Inflammatory macrophage treated with lipopolysaccharide for 1 hour (primary cell): ENCODE measurements at regions not wholly inside any gene's neighbourhood (a gene's known extent, or its start where the extent isn't known, plus 50 kb on each side); places are given as distances from the start of the nearest gene placed in this dataset.

Source experiments
- DNase-seq, 2 donors: peaks; one replicate each; pipeline ENCODE4 v3.0.0-alpha.2; 2020 to 2022

DNA sequence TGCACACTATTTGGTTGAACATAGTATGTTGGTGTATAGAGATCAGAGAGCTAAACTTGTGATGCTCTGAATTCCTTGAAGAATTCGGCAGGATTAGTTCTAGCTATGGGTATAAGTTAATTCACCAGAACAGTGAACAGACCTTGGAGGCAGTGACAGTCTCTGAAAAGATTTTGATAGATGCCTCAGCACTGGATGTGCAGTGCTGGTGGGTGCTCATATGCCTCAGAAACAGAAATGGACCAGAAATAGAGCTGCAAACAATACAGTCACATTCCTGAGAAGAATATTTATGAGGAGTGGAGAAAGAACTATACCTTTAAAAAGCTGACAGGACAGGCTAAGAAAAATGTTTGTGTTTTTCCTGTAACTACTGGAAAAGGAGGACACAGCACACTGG lies 747.7 kb downstream of the KCTD16 start:
- no peak for DNase-seq

DNA sequence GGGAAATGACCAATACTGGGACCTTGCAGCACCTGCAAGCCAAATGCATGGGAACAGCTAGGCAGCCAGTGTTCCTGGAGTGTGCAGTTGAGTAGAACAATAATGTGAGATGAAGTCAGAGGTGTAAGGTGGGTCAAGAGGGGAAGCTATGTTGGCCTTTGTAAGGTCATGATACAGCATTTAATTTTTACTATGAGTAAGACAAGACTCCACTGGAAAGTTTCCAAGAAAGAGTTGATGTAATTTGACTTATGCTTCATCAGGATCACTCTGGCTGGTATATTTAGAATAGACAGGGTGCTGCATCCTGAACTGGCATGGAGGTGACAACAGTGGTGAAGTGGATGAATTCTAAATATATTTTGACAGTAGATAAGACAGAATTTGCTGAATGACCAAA lies 744.8 kb downstream of the KCTD16 start:
- no peak for DNase-seq

DNA sequence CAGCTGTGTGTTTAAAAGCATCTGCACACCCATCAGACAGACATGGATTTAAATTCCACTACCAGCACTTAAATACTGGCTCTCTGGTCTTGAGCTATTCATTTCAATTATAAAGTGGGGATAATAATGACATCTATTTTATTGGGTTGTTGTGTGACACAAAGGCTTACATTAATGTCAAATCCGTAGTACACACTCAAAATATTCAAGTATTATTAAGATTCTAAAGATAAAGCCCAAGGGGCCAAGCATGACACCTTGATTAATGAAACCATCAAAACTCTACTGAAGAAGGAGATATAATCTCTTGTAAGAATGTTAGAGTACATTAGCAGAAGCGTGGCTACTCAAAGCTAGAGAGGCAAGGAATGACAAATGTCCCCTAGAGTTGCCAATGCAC lies 743.0 kb downstream of the KCTD16 start:
- DNase-seq, result no peak

DNA sequence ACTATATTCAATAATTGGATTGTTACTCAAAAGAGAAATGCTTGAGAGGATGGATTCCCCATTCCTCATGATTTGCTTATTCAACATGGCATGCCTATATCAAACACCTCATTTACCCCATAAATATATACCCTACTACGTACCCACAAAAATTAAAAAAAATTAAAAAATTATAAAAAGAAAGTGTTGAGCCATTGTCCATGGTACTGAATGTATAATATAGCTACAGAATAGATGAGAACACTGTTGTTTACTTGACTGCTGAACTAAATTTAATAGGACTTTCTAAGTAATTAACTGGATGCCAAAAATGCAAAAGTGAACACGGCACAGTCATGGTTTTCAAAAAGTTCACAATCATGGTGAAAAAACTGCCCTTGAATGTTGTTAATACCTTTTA lies 725.8 kb downstream of the KCTD16 start:
- DNase-seq, result no peak

DNA sequence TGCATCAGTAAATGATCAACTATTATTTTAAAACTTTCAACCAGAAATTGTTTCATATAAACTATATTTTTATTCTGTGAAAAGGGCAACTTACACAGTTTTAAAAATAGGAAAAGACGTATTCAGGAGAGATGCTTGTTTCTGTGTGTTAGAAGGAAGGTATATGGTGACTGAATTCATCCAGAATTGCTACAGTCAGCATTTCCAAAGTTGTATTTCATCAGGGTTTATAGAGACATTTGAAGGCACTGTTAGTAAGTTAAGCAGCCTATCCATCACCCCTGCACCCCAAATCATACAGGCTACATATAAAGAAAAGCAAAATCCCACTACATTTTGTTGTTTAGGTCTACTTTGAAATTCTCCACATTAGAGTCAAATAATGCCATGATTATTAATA lies 716.0 kb downstream of the KCTD16 start:
- DNase-seq, result no peak

DNA sequence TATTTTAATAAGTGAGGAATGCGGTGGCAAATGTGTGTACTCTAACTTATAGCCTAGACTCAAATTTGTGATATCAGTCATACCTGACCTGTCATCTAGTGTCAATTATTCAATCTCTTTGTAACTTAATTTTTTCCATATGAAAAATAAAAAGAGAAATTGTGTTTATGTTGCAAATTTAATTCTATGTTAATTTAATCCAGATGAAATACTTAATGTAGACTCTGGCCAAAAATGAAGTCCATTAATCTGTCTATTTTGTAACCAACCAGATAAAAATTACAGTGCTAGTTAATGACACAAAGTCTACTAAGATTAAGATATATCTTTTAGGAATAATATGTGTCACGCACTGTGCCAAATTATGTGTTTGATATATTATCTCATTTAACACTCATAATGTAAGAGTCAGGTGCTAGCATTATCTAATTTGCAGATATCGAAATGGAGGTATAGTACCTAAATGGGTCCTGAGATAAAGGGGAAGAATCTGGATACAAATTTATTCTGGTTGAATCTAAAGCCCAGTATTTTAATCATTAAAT lies 712.1 kb downstream of the KCTD16 start:
- no peak for DNase-seq

DNA sequence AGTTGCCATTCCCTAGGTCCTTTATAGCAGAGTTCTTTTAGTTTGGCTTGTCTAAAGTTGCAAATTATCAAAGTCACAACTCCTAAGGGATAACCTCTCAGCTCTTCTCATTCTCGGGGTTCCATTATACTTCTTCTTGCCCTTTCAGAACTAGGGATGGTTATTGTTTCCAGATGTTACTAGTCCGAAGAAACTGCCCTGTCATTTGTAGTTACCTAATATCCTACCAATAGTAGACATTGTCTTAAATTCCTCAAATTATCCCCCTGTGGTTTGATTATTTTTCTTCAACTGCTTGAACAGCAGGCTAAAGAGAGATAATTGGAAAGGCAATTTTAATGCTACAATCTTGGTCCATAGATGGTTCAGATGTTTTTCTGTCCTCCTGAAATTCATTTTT lies 709.8 kb downstream of the KCTD16 start:
- no peak for DNase-seq

DNA sequence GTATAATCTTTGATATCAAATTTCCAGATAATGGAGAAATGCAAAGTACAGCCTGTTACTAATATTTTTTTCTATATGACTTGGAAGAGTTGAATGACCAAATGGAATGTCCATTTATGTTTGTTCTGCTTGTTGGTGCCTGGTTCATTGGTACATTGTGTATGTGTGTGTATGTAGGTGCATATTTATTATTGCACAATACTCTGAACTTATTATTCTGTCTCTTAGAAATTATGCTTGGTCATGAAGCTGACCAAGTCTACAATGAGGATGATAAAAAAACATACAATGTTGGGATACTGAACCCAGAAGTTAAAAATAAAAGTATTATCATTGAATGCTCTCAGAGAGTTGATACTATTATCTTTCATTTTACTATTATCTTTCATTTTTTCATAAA lies 706.3 kb downstream of the KCTD16 start:
- DNase-seq, result no peak

DNA sequence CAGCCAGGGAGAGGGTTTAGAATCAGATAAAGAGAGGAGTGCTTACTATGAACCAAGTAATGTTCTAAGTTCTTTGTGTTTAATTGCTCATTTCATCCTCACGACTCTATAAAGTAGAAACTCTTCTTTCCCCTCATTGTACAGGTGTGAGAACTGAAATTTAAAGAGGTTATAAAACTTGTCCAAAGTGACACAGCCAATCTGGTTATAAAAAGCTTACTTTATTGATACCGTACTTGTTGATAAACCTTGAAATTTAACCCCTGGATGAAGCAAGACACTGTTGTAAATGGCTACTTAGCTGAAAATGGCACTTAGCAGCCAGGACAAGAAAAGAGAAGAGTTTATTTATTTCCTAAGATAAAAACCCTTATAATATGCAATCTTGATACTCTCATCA lies 702.4 kb downstream of the KCTD16 start:
- DNase-seq, result no peak

DNA sequence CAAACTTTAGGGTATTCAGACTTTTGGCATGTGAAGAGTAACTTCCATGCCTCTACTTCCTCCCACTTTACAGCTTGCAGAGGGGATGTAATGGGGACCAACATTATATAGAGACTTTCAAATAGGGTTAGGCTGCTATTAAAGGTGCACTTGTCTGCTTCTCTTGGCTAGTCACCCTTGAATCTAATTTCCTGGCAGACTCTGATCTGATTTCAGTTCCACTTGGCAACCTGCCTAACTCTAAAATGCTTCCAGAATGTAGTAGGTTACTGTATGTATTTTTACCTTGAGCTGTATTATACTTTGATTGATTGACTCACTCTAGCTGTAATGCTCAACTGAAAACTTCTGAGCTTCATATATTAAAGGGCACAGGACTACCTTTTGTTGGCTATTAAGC lies 693.4 kb downstream of the KCTD16 start:
- DNase-seq, result no peak

DNA sequence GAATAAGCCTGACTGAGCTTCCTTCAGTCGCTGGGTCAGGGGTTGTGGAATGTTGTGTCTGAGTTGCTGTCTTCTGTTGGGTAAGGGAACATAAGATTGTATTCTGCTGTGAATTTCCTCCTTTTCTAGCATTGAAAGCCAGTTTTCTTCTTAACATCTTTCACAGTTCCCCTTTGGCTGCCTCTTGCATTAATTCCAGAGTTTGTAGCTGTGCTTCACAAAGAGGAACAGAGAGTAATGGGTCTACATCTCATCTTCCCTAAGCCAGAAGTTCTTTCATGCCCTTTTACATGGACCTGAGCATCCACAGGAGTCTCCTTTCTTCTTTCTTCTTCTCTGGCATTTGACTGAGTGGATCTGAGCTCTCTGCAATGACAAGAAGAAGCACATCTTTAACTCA lies 686.8 kb downstream of the KCTD16 start:
- no peak for DNase-seq

DNA sequence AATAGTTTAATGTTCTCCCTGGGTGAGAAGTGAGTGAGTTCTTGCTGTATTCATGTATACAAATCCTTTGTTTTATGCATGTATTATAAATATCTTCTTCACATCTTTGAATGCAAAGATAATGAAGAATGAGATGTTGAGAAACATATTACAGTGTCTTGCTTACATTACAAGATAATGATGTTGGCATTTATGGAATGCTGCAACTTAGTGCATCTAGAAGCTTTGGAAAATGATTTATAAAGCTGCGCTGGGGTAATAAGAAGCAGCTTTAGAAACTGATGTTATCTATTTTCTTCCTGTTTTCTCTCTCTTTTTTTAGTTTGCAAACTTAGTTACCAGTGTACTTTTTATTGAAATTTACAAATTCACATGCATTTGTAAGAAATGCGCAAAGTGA lies 673.4 kb downstream of the KCTD16 start:
- DNase-seq, result no peak

DNA sequence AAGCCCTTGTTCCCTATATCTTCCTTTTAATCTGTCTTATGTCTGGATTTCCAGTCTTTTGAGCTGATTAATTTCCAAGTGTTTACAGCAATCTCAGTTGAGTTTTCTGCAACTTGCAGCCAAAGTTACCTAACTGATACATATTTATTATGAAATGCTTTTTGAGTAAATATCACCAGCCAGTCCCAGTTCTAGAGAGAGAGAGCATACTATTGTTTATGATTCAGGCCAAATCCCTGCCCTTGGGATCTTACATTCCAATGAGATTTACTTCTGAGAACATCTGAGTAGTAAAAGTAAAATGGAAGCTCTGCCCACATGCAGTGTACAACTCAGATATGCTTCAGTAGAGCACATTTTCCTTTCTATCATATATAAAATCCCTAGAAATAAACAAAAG lies 661.7 kb downstream of the KCTD16 start:
- DNase-seq, result no peak

DNA sequence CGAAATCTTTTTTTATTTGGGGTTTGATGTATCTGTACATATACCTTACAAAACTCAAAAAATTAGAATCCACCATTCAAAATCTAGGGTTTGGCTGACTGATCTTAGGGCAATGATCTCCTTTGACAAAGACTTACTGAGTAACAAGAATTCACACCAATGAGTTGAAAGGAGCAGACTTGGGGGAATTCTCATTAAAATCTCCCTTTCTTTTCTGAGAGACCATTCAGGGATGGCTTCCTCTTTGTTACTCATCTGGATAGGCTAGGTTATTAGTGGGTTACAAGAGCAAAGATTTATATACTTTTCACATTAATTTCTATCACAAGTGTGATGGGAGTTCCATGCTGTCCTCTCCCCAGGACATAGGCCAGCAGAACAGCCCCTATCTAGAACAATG lies 661.0 kb downstream of the KCTD16 start:
- no peak for DNase-seq

DNA sequence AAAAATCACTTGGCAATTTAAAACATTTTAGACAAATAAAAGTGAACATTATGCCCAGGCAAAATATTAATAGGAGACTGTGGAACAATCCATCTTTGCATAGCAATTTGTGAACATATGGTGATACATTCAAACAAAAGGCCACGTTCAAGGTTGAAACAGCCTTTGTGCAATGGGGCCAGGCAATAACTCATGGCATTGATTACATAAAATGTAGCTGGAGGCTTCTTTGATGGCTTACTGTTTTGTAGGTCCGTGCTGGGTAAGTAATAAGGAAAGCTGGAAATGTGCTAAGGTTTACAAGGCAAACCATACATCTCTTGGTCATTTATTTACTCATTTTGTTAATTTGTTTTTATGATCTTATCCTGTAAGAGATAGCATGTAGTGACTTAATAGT lies 651.8 kb downstream of the KCTD16 start:
- DNase-seq, result no peak

DNA sequence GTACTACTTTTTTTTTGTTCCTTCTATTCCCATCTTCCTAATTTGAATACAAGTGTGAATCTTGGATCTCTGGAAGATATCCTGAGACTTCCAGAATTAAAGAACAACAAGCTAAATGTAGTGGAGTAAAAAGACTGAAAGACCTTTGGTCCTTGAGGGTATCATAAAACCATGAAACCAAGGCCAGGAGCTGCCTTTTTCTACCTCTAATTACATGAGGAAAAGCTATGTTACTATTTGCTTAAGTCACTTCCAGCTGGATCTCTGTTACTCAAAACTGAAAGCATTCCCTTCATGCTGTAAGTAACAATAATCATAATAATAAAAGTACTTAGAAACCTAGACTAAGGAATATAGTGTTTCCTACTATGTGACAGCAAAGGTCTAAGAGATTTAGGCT lies 649.6 kb downstream of the KCTD16 start:
- DNase-seq, result no peak

DNA sequence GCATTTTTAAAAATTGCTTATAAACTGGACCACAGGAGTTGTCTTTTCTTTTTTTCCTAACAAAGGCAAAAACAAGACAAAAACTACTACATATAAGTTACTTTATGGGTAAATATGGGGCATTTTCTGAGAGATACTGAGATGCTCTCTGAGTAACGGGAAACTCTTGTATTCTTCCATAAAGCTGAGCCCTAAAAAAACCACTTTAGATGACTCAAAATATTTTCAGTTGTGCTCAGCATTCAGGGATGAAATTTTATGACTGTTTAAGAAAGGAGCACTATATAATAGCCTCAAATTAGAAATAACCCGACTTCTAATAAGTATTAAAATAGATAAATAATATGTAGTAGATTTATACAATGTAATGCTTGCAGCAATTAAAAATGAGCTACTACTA lies 644.5 kb downstream of the KCTD16 start:
- no peak for DNase-seq

DNA sequence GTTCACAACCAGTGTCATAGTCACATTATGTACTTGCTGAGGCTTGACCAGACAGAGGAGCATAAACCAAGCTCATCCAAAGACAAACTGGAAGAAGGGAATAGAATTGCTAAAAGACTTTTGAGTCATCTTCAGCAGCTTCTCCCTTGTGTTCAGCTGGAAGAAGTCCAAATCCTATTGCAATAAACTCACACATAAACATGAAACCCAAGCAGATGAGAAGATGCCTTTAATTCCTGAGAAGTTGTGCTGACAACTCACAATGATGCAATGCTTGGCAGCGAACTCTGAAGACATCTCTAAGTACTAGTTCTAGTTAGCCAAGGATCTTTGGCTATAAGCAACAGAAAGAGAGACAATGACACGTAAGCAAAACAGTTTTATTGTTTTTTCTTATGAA lies 642.1 kb downstream of the KCTD16 start:
- no peak for DNase-seq

DNA sequence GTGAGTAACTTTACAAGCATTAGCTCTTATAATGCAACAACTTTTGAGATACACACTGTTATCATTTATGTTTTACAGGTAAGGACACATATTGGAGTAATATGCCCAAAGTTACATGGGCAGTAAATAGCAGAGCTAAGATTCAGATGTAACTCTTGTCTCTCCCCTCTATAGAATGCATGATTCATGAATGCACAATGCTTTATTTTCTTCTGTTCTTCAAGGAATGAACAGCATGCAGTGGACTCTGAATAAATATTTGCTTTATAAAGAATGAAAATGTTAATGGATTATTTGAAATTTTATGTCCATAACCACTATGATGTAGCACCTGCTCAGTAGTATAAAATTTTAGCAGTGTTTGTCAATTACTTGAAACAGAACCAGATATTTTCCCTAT lies 629.5 kb downstream of the KCTD16 start:
- no peak for DNase-seq

DNA sequence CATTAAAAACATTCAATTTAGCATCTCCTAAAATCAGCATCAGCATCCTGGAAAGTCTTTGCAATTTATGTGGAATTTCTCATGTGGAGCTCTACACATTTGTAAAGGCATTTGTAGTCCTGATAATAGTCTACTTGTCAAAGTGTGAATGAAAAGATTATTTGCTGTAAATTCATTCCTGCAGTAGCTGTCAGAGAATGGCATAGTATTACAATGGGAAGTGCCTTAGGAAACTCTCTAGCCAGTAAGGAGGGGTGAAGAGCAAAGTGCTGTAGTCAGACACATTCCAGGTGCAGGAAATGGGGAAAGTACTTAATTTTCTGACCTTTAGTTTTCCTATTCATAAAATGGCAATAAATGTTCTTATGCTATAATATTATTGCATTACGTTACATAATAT lies 627.9 kb downstream of the KCTD16 start:
- DNase-seq, result no peak

DNA sequence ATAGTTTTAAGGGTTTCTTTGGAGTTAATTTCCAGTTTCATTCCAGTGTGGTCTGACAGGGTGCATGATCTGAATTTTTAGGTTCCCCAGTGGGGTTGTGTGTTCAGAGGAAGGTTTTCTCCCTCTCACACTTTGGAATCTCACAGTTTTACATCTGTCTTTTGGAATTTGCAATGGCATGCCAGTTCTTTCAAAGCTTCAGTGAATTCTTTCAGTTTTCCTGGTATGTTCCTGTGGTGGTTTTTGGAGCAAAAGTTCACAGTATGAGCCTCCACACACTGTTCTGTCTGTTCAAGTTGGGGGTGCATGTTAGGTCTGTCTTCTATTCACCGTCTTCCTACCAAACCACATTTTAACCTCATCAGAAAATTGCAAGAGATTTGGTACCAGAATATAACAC lies 624.2 kb downstream of the KCTD16 start:
- no peak for DNase-seq

DNA sequence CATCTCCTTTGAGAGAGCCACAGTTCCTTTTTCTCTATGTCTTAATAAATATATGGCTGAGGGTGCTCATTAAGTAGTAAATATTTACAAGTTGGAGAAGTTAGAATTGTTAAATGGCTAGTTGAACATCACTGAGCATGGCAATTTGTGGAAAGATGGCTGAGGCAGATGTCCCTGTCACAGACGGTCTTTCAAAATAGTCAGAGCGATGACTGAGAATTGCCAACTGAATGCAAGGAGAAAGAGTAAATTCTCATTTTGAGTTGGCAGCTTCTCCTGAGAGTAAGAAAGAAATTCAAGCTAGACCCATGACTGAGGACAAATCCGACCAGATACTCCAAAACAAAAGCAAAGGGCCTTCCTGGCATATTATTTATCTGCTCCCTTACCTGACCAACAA lies 617.9 kb downstream of the KCTD16 start:
- no peak for DNase-seq

DNA sequence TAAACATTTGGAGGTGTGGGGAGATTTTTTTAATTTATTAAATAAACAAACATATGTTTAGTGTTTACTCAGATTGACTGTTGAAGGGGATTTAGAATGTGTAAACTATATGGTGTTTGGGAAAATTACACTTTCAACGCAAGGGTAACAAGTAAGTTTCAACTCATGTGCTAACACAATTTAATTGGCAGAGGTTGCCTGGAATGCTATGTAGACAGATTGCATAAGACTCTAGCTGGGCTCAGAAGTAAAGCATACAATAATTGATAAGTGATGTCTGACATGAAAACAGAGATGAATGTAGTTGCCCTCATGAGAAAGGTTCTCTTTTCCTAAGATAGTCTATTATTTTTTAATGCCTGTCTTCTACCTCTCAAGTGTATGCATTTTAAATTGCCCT lies 617.4 kb downstream of the KCTD16 start:
- DNase-seq, result no peak

DNA sequence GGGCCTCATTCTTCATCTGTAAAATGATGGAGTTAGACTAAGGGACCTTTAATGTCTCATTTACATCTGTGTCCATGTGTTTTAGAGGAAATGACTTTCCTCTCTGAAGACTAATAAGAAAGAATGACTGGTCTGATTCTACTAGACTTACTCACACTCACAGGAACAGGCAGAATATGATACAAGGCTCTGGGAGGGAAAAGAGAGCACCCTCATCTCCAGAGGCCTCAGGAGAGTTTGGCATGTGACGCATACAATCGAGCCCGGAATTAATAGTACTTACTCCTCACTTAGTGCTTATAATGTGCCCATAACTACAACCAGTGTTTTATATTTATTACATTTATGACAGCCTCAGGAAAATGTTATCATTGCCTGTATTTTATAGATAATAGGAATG lies 608.7 kb downstream of the KCTD16 start:
- no peak for DNase-seq

DNA sequence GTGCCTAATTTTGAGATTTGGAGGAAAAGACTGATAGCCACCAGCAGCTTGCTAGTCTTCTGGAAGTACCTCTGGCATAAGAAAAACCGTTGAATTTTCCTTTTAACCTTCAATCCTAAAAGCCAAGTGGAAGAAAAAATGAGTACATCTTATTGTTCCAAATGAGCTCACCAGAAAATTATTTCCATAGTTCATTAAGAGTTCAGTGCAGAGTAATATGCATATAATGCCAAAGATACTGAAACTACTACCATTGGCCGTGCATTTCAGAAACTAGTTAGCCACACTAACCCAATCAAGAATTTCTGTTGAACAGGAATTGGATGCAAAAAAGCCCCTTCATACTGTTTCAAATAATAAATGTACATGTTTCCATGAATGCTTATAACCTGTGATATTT lies 607.9 kb downstream of the KCTD16 start:
- DNase-seq, result no peak

DNA sequence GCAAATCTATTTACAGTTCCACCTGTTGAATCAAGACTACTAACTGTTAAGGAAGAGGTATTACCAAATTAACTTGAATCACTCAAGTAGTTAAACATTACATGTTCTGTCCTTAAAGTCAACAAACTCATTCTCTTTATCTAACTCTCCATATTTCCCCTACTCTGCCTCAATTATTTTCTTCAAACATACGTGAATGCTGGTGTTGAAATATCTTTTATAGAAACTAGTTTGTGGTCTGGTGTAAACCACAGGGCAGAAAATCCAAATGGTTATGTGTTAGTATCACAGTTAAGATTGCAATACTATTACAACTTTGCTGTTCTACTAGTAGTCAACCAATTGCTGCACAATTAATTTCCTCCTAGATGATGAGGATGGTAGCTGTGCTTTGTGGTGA lies 603.5 kb downstream of the KCTD16 start:
- no peak for DNase-seq
